AG04450 (cell line): ENCODE measurements at regions not wholly inside any gene's neighbourhood (a gene's known extent, or its start where the extent isn't known, plus 50 kb on each side); places are given as distances from the start of the nearest gene placed in this dataset.

Source experiments
- CTCF ChIA-PET: fragments of 300-600, 350-600 bp; formaldehyde crosslinking; extraction: SDS; loops from one replicate; lab custom pipeline; 2022; ENCODE audit warnings: antibody characterized with exemption, inconsistent platforms; lab: Charles Lee
- POLR2A ChIA-PET: fragments of 350-600 bp; formaldehyde crosslinking; extraction: SDS; loops from one replicate; lab custom pipeline; 2021; ENCODE audit warnings: antibody characterized with exemption, inconsistent platforms; lab: Yijun Ruan, JAX
- DNase-seq: peaks from one replicate; pipeline ENCODE4 v3.0.0-alpha.2; 2011; ENCODE audit warnings: low read depth, low spot score
- H3K27ac ChIP-seq: one replicate; pipeline ENCODE4 v1.5.1; 2012; ENCODE audit warnings: low read depth, low read length, control low read depth
- H3K27me3 ChIP-seq: one replicate; pipeline ENCODE4 v1.6.0; 2012; ENCODE audit warnings: low read length; ENCODE audit not compliant: control insufficient read depth, insufficient read depth
- H3K4me3 ChIP-seq: 2 replicates; pipeline ENCODE4 v1.5.1; 2011; ENCODE audit warnings: mild to moderate bottlenecking, low read depth, low read length, control low read depth
- H3K9me3 ChIP-seq: 2 replicates; pipeline ENCODE4 v1.5.1; 2012; ENCODE audit warnings: low read length; ENCODE audit not compliant: control insufficient read depth, insufficient read depth
- CTCF ChIP-seq: IDR thresholded peaks from 2 replicates; pipeline ENCODE4 v1.5.1; 2011; ENCODE audit warnings: low read depth, low read length, control low read depth, inconsistent platforms

- POLR2A ChIA-PET, result no interaction called here
- Histone ChIP-seq H3K27me3 (no peaks in the 10 kb centered on the region), H3K9me3 (no peaks in the 10 kb centered on the region), H3K27ac (no peak overlapping the region), H3K4me3 (no peak overlapping the region)
- CTCF ChIA-PET, result no interaction called here
- DNase-seq, result no peak
- TF ChIP-seq CTCF, result no peak
Observed at GRCh38 chr4:10333942-10334341, 123.3 kb downstream of the ZNF518B start.

- Histone ChIP-seq H3K27ac (no peak overlapping the region), H3K27me3 (no peaks in the 10 kb centered on the region), H3K9me3 (no peaks in the 10 kb centered on the region), H3K4me3 (no peak overlapping the region)
- CTCF ChIA-PET, result no interaction called here
- DNase-seq, result no peak
- no peak for TF ChIP-seq CTCF
- POLR2A ChIA-PET, result no interaction called here
Observed at GRCh38 chr4:10326075-10326474, 131.2 kb downstream of the ZNF518B start.

GRCh38 chr4:10321931-10322330 is 135.3 kb downstream of the ZNF518B start:
- POLR2A ChIA-PET, result no interaction called here
- Histone ChIP-seq H3K4me3 (no peak overlapping the region), H3K27ac (no peak overlapping the region), H3K27me3 (no peaks in the 10 kb centered on the region), H3K9me3 (no peaks in the 10 kb centered on the region)
- CTCF ChIA-PET, result no interaction called here
- no peak for TF ChIP-seq CTCF
- no peak for DNase-seq

GRCh38 chr4:10320130-10320529 is 137.1 kb downstream of the ZNF518B start:
- DNase-seq, result no peak
- TF ChIP-seq CTCF, result no peak
- no peaks in the 10 kb centered on the region for H3K27me3 ChIP-seq
- ChIA-PET POLR2A (no interaction called here), CTCF (no interaction called here)
- H3K4me3 ChIP-seq, result no peak overlapping the region
- H3K27ac ChIP-seq, result no peak overlapping the region
- H3K9me3 ChIP-seq, result no peaks in the 10 kb centered on the region

GRCh38 chr4:10317345-10317744 is 139.9 kb downstream of the ZNF518B start:
- Histone ChIP-seq H3K27me3 (no peaks in the 10 kb centered on the region), H3K9me3 (no peaks in the 10 kb centered on the region), H3K27ac (no peak overlapping the region), H3K4me3 (no peak overlapping the region)
- ChIA-PET CTCF (no interaction called here), POLR2A (no interaction called here)
- TF ChIP-seq CTCF, result no peak
- DNase-seq, result no peak
